ENCODE measurements at regions not wholly inside any gene's neighbourhood (a gene's known extent, or its start where the extent isn't known, plus 50 kb on each side); places are given as distances from the start of the nearest gene placed in this dataset.
"Not testable (repeated sequence)": the region's sequence is repeated elsewhere in the genome, so short reads cannot be mapped to it uniquely, and the experiment has no call there.

DNA sequence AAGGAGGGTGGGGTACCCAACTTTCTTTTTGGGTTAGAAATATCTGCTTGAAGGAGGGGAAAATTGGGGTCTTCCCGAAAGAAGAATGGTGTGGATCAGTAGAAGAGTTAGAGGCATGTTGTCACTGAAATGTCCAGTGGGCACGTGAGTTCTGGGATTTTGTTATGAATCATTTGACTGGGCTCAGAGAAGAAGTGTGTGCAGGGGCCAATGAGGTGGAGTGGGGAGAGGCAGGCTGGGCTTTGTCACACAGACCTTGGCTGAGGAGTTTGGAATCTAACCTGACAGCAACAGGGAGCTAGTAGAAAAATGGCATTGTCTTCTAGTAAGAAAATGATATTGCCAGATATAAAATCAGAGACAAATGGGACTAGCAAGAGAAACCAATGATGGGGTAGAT is 436.8 kb downstream of the MFSD1 start:
- peak; percentile 47 for DNase-seq

GRCh38 chr3:159239059-159239458 is 437.2 kb downstream of the MFSD1 start:
- peak; percentile 86 for DNase-seq

DNA sequence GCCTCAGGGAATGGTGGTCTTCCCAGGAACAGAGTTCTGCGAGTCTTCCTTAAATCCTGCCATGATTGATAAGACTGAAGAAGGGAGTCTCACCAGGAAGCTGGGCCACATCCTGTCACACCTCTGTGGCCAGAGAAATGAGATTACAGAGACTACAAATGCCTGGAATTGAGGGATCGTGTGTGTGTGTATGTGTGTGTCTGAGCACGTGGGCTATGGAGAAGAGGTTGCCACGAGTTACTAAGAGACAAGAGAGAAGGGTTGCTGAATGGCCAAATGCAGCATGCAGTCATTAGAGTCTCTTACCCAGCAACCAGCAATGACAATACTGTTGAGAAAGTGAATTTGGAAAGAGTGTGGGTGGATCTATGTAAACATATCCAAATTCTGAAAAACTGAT is 443.1 kb downstream of the MFSD1 start:
- no peak for DNase-seq

DNA sequence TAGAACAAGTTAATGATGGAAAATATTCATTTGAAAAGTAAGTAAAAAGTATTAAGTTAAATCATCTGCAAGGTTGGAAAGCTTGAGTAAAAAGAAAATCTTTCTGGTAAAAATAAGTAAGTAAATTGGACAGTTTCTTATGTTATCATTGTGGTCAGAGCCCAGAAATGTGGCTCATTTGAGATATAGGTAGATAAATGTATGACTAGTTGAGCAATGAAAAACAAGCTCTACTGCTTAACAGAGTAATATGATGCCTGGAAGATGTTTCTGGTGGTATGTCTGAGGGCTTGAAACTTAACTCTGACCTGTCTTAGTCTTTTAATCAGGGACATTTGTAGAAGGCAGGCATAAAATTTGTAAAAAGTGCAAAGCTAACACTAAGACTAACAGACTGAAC is 444.0 kb downstream of the MFSD1 start:
- peak; percentile 31 for DNase-seq

- DNase-seq: no peak
Observed at GRCh38 chr3:159246385-159246784, 444.5 kb downstream of the MFSD1 start.

DNA sequence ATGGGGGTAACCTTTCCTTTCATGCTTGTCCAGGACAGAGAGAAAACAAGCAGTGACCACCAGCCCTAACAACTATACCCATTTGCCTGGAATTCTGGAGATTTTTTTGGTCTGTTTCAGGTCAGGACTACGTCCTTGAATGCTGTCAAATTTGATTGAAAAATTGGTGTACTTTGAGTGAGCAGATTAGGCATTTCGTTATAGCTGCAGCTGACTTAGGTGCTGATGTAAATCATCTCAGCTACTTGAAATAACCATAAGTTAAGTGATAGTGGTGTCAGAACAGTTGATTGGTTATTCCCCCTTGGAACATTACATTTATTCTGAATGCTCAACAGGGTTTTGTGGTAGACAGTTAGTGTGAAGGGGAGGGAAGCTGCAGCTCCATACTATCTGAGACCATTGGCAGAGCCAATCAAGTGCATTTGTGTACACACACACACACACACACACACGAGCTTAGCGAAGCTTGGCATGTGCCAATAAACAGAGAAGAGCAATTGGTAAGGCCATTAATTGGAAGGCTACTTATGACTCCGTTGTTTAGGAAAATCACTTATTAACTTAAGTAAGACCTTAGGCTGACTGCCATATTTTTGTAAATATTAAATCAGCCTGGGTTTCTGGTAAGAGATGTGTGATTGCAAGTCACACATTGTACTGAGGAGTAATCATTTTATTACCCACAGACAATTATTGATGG is 447.8 kb downstream of the MFSD1 start:
- no peak for DNase-seq

DNA sequence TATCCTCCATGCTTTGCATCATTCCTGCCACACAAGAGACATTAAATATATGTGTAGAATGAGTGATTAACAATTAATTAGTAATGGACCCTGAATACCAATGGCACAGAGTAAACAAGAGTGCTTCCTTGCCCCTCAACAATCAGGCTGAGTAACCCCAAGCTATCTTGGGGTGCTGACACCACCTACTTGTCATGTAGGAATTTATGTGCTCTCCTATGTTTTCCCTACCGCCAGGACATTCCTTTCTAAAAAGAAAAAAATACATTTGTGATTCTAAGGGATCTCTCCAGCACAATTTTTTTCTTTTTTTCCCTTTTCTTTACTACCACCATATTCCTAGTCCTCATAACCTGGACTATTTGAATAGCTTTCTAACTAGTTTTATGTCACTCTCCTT is 449.1 kb downstream of the MFSD1 start:
- peak; percentile 78 for DNase-seq

DNA sequence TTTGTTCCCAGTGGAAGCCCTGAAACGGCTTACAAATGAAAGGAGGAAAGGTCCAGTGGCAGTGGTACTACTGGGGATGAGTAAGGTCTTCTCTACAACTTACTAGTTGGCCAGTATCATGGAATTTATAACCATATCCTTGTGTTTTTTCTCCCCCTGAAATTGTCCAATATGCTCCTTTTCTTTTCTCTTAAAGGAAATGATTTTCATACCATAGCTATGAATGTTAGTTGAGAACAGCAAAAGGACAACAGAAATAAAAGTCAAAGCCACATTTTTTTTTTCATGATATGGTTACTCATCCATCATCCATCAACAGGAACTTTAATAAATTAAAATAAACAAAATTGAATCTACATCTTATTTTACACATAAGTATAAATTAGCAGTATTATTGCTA is 450.4 kb downstream of the MFSD1 start:
- DNase-seq: peak; percentile 95

DNA sequence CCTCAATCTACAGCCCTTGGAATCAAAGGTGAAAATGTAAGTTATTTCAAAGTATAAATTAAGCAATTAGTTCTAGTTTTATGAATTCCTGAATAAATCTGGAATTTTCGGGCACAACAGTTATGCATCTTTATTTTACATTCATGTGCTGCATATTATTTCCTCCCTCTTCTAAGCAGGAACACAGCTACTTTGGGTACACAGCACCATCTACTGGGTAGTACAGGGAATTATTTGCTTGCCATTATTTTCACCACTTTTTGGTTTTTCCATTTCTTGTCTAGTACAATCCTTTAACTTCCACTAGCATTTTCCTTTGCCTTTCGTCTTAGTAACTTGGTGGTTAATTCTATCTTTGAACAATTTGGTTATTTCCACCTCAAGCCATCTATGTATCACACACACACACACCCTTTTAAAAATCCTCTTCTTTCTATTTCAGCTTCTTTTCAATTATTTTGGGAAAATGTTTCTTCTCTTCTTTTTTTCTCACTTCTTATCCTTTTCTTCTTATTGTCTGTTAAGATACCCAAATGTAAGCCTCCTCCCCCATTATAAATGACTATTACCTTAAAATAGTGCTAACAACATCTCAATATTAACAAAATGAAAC is 451.0 kb downstream of the MFSD1 start:
- DNase-seq: peak; percentile 82

DNA sequence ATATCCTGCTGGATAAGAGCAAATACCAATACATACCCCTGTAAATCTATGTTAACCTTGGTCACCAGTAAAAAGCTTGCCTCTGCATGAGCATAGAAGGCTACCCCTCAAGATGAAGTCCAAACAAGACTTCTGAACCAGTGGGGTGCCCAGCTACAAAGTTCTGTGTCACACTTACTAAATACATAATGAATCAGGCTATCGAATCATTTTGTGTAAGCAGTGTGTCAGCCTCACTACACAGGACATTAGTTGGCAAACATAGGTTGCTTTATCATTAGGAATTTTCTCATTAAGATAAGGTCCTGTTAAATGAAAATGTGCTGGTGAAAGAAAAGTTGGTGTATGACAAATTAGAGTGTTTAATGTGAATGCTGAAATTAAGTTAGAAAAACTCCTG is 452.0 kb downstream of the MFSD1 start:
- peak; percentile 61 for DNase-seq

DNA sequence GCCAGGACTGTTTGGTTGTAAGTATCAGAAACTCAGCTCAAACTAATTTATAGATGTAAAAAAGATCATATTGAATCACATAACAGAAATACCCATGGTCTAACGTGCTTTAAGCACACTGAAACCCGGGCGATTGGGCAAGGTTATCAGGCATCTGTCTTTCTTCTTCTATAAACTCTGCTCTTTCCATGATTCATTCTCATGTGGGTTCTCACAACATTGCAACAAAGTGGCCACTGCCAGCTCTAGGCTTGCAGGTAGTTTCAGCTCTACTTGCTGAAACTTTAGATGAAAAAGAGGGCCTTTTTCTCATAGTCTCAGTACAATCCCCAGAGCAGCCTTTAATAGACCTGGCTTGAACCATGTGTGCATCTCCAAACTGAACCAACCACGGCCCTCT is 456.1 kb downstream of the MFSD1 start:
- DNase-seq: peak; percentile 30

DNA sequence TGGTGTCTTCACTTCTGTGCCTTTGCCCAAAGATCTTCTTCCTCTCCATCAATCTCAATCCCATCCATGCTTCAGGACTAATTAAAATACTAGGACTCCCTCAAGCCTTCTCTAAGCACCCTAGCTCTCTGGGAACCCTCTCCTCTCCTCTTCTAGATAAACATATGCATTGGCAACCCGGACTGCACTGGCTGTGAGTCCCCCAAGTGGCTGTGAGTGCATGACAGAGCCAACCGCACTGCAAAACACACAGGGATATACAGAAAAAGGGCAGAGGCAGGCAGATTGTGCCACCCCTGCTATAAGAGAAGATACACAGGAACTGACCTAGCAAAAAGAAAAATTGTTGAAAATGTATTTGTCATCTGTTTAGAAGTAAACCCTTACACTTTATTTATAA is 457.1 kb downstream of the MFSD1 start:
- no peak for DNase-seq

DNA sequence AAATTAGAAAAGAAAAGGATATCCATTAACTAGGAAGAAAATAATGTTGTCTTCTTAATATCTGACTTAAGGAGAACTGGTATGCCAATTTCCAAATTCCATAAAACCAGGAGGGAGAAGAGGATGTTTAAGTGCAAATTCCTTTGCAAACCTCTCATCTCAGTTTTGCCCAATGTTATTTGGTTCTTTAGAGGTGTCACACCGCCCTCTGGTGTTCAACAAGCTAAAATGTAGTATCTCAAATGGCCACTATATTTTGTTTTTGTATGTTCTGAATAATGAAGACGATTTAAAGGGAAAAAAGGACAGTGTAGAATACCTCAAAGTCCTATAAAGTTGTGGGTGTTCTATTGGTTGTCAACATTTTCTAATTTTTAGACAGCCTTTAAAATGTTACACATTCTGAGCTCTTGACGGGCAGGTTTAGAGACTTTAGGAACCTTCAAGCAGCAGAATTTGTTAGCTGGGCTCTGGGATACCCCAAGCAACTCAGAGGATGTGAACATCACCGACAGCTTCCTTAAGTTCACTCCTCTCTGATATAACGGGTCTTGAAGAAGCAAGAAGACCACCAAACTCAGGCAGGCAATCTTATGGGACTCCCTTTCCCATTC is 458.3 kb downstream of the MFSD1 start:
- DNase-seq: peak; percentile 84

- not testable (repeated sequence) for DNase-seq
Observed at GRCh38 chr3:159261333-159261732, 459.5 kb downstream of the MFSD1 start.

DNA sequence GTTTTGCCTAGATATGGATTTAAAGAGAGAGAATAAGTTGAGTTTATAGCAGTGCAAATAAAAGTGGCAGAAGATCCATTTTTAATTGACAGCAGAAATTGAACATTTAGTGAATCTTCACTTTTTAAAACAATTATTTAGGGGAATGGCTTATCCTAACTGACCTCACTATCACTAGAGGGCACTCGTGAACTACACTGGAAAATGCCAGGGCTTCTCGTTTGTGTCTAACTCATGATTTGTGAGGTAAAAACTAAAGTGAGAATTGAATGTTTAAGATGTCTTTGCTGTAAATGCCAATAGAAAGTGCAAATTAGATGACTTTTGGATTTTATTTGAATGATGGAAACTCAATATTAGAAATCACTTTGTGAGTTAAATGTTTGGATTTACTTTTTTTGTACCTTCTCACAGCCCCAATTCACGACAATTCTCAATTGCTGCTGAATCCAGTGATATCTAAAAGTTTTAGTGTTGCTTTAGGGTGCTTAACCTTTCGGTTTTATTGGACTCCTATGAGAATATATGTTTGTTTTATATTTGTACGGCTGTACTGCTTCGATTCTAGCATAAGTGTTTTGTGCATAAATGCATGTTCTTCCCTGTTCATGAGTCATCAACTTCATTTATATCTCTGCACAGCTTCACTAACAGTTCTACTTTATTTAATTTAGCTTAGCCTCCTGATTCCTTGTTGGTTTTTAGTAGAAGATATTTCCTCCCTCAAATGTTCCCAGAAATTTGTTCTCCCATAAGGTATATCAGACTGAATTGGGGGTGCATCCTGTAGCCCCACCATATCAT is 462.1 kb downstream of the MFSD1 start:
- DNase-seq: peak; percentile 42

DNA sequence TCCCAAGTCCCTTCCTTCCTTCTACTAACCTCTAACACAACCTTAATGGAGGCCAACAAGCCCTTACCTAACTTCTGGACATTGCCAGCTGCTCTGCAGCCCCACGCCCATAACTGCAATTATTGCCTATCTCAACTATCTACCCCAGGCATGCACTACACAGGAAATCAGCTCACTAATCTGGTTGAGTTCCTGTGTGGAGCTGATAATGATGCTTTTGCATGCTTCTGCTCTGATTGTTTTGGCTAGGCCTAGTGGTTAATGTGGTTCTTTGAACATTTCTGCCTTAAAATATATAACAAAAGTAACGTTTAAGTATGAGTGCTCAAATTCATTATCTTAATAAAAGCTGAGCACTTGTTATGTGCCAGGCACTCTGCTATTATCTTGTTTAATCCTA is 463.9 kb downstream of the MFSD1 start:
- DNase-seq: no peak

DNA sequence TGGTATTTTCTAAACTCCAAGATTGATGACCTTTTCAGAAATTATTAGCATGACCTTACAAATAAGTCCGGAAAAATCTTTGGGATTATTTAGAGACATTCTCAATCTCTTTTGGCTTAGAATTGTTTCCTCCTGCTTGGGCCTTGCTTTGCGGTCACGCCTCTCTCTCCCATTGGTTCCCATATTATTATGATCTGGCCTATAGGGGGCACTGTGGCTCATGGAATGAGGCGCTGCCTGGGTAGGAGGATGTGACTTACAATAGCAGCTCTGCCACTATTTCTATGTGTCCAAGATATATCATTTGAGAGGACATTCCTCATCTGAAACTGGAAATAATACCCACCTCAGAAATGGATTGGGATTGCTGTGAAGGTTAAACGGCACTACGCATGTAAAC is 464.9 kb downstream of the MFSD1 start:
- peak; percentile 24 for DNase-seq

DNA sequence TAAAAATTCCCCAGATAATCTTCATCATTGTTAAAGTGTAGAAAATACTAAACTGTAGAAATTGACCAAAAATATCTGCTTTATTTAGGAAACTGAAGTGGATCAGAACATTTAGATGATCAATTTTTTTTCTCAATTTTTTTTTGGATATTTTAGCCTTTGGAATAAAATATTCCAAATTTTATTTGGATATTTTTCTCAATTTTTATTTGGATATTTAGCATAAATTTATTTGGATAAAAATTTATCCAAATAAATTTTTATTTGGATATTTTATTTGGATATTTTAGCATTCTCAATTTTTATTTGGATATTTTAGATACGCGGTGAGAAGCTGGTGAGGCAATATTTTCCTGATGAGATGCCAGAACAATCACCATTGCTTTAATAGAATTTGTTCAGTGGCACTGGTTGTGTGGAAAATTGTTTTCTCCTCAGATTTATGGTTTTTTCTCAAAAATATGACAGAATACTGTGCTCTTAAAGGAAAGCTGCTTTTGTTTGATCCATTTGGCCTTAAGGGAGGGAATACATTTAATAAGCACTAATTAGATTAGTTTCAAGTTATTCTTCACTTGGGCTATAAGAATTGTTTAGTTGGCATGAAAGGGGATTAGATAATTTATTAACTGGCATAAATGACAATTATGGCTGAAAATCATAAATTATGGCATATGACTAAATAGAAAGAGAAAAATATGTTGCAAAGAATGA is 470.1 kb downstream of the MFSD1 start:
- no peak for DNase-seq

- no peak for DNase-seq
Observed at GRCh38 chr3:159273070-159273469, 471.2 kb downstream of the MFSD1 start.

DNA sequence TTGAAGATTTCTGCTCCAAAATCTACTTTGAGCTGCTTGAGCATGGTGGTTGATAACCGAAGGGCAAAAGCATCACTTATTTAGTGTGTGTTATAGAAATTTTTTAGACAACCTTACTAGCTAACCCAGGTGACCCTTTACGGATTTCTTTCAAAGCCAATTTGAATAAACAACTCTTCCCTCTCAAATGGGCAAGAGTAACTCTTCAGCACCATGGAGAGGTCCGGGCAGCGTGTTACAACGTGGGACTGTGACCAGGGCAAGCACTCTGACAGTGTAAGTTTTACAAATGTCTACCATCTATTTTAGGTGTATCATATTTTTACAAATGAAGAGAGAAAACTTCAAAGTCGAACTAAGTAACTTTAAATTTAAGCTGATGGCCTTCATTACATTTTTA is 471.8 kb downstream of the MFSD1 start:
- peak; percentile 33 for DNase-seq

DNA sequence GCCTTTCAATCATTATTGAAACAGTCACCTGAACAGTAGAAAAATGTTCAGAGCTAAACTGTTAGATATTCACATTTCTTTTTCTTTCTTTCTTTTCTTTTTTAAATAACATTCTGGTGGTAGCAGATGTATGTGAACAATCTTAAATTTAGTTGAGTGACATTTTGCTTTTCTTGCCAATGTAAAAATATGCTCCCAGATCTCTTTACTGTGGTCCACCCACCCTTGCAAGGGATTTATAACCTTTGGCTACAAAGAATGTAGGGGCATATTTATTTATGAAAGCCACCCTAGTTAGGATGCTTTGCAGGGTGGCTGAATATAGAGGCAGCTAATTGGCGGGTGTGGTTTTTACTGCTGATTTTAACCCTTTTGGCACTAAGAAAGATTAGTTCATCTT is 473.9 kb downstream of the MFSD1 start:
- no peak for DNase-seq

DNA sequence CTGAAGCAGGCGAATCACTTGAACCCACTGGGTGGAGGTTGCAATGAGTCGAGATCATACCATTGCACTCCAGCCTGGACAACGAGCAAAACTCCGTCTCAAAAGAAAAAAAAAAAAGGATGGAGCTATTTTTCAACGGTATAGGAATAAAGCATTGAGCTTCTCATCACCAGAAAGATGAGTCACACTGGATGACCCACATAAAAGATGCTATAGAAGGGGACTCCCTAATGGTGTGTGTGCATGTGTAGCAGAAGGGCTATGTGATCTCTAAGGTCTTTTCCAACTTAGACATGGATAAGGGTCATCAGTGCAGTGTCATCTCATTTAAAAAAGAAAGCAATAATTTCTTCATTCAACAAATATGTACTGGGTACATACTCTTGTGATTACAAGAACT is 476.0 kb downstream of the MFSD1 start:
- DNase-seq: peak; percentile 11
